Esophagus squamous epithelium (tissue), 4 donors: ENCODE measurements at regions not wholly inside any gene's neighbourhood (a gene's known extent, or its start where the extent isn't known, plus 50 kb on each side); places are given as distances from the start of the nearest gene placed in this dataset.

Source experiments
- CTCF ChIP-seq, 6 experiments: fragments of 450-650 bp in 4 of 6; fragments of 200-600 bp in 2 of 6; sonication (generic) in 2 of 6; IDR thresholded peaks; one replicate each; pipeline ENCODE4 v1.5.1; 2016 to 2019; ENCODE audit warnings: antibody characterized with exemption in 6 of 6, mild to moderate bottlenecking in 4 of 6, moderate library complexity in 4 of 6
- POLR2A ChIP-seq, 4 donors: fragments of 450-650 bp; IDR thresholded peaks; one replicate each; pipeline ENCODE4 v1.6.1; 2017; ENCODE audit warnings: antibody characterized with exemption in 4 of 4, mild to moderate bottlenecking in 4 of 4, moderate library complexity in 3 of 4

GRCh38 chr11:48675945-48676344 is 187.4 kb downstream of the OR4A47 start:
- TF ChIP-seq CTCF (IDR thresholded peaks at IDR 0.05) (no peak), POLR2A (IDR thresholded peaks at IDR 0.05) (no peak)
